Mucosa of rectum (tissue), 2 donors: ENCODE measurements at regions not wholly inside any gene's neighbourhood (a gene's known extent, or its start where the extent isn't known, plus 50 kb on each side); places are given as distances from the start of the nearest gene placed in this dataset.
"Not testable (repeated sequence)": the region's sequence is repeated elsewhere in the genome, so short reads cannot be mapped to it uniquely, and the experiment has no call there.

ENCODE experiments used
- H3K27ac ChIP-seq, 2 donors: one replicate each; pipeline ENCODE4 v1.7.0; 2013; ENCODE audit warnings: inconsistent platforms in 2 of 2, low read depth in 2 of 2, low read length in 2 of 2
- H3K27me3 ChIP-seq, 2 donors: one replicate each; pipeline ENCODE4 v1.7.0; 2013; ENCODE audit warnings: low read length in 2 of 2; ENCODE audit not compliant: control insufficient read depth in 2 of 2, insufficient read depth in 2 of 2
- H3K36me3 ChIP-seq, 2 donors: one replicate each; pipeline ENCODE4 v1.7.0; 2013; ENCODE audit warnings: low read length in 2 of 2; ENCODE audit not compliant: control insufficient read depth in 2 of 2, insufficient read depth in 2 of 2
- H3K4me1 ChIP-seq, 2 donors: one replicate each; pipeline ENCODE4 v1.7.0; 2013; ENCODE audit warnings: low read length in 2 of 2, mild to moderate bottlenecking in 1 of 2; ENCODE audit not compliant: control insufficient read depth in 2 of 2, insufficient read depth in 2 of 2
- H3K4me3 ChIP-seq, 2 donors: one replicate each; pipeline ENCODE4 v1.7.0; 2013; ENCODE audit warnings: low read length in 2 of 2
- H3K9ac ChIP-seq, 2 donors: one replicate each; pipeline ENCODE4 v1.7.0; 2013; ENCODE audit warnings: low read length in 2 of 2, low read depth in 1 of 2, mild to moderate bottlenecking in 1 of 2
- H3K9me3 ChIP-seq, 2 donors: one replicate each; pipeline ENCODE4 v1.7.0; 2013; ENCODE audit warnings: low read length in 2 of 2; ENCODE audit not compliant: control insufficient read depth in 2 of 2
- donor health status: healthy.
- donor health status: Normal muscosa, but diverticular disease.

- no peaks in the 10 kb centered on the region for H3K36me3 ChIP-seq
- H3K9me3 ChIP-seq = peaks cover 0 to 6% of the 10 kb centered on the region in 2 donors
- no peak overlapping the region for H3K4me3 ChIP-seq
- H3K9ac ChIP-seq = no peak overlapping the region
- H3K27ac ChIP-seq = no peak overlapping the region
- H3K27me3 ChIP-seq = no peaks in the 10 kb centered on the region
- no peaks in the 10 kb centered on the region for H3K4me1 ChIP-seq
Measured at GRCh38 chr14:31911160-31911559, 165.9 kb upstream of the ARHGAP5 start.

GRCh38 chr14:31913370-31913769 lies 163.7 kb upstream of the ARHGAP5 start:
- H3K27ac ChIP-seq = no peak overlapping the region
- no peak overlapping the region for H3K4me3 ChIP-seq
- peaks cover 0 to 6% of the 10 kb centered on the region in 2 donors for H3K9me3 ChIP-seq
- no peaks in the 10 kb centered on the region for H3K36me3 ChIP-seq
- no peaks in the 10 kb centered on the region for H3K27me3 ChIP-seq
- H3K9ac ChIP-seq = no peak overlapping the region
- H3K4me1 ChIP-seq = no peaks in the 10 kb centered on the region

- not testable (repeated sequence) for H3K36me3 ChIP-seq, H3K27me3 ChIP-seq, H3K4me3 ChIP-seq
Measured at GRCh38 chr14:31918289-31918688, 158.8 kb upstream of the ARHGAP5 start.

GRCh38 chr14:31920001-31920400 lies 157.1 kb upstream of the ARHGAP5 start:
- no peaks in the 10 kb centered on the region for H3K4me1 ChIP-seq
- no peaks in the 10 kb centered on the region for H3K9me3 ChIP-seq
- H3K4me3 ChIP-seq = no peak overlapping the region
- no peaks in the 10 kb centered on the region for H3K36me3 ChIP-seq
- H3K27ac ChIP-seq = no peak overlapping the region
- no peaks in the 10 kb centered on the region for H3K27me3 ChIP-seq
- H3K9ac ChIP-seq = no peak overlapping the region

More at GRCh38 chr14:31918289-31918688, 158.8 kb upstream of the ARHGAP5 start:
- H3K4me1 ChIP-seq, H3K27ac ChIP-seq, H3K9me3 ChIP-seq, H3K9ac ChIP-seq: not testable (repeated sequence)

- Histone ChIP-seq H3K4me3 (no peak overlapping the region), H3K27me3 (no peaks in the 10 kb centered on the region)
Measured at GRCh38 chr14:31920989-31921650, 156.0 kb upstream of the ARHGAP5 start.

GRCh38 chr14:31921721-31922120 lies 155.4 kb upstream of the ARHGAP5 start:
- H3K9ac ChIP-seq = no peak overlapping the region
- H3K27me3 ChIP-seq = no peaks in the 10 kb centered on the region
- H3K4me3 ChIP-seq = no peak overlapping the region
- no peaks in the 10 kb centered on the region for H3K4me1 ChIP-seq
- H3K9me3 ChIP-seq = no peaks in the 10 kb centered on the region
- H3K36me3 ChIP-seq = no peaks in the 10 kb centered on the region
- H3K27ac ChIP-seq = no peak overlapping the region

More at GRCh38 chr14:31920989-31921650, 156.0 kb upstream of the ARHGAP5 start:
- no peaks in the 10 kb centered on the region for H3K9me3 ChIP-seq
- no peaks in the 10 kb centered on the region for H3K4me1 ChIP-seq
- H3K9ac ChIP-seq = no peak overlapping the region
- H3K36me3 ChIP-seq = no peaks in the 10 kb centered on the region
- H3K27ac ChIP-seq = no peak overlapping the region

- no peak overlapping the region for H3K27ac ChIP-seq
- no peaks in the 10 kb centered on the region for H3K9me3 ChIP-seq
- H3K27me3 ChIP-seq = no peaks in the 10 kb centered on the region
- H3K36me3 ChIP-seq = no peaks in the 10 kb centered on the region
- no peak overlapping the region for H3K4me3 ChIP-seq
- H3K4me1 ChIP-seq = peaks cover 0 to 3% of the 10 kb centered on the region in 2 donors
- H3K9ac ChIP-seq = no peak overlapping the region
Measured at GRCh38 chr14:31926123-31926522, 151.0 kb upstream of the ARHGAP5 start.

GRCh38 chr14:31926652-31927347 lies 150.3 kb upstream of the ARHGAP5 start:
- Histone ChIP-seq H3K9ac (no peak overlapping the region), H3K27me3 (no peaks in the 10 kb centered on the region), H3K9me3 (no peaks in the 10 kb centered on the region), H3K36me3 (no peaks in the 10 kb centered on the region), H3K4me3 (no peak overlapping the region), H3K4me1 (peaks cover 0 to 3% of the 10 kb centered on the region in 2 donors), H3K27ac (peak overlapping the region; percentile 45 to 48)

GRCh38 chr14:31927348-31927832 lies 149.7 kb upstream of the ARHGAP5 start:
- H3K27ac ChIP-seq = peak overlapping the region; percentile 45 to 48
- no peak overlapping the region for H3K4me3 ChIP-seq
- H3K27me3 ChIP-seq = no peaks in the 10 kb centered on the region
- H3K9me3 ChIP-seq = no peaks in the 10 kb centered on the region
- no peak overlapping the region for H3K9ac ChIP-seq
- no peaks in the 10 kb centered on the region for H3K36me3 ChIP-seq
- peaks cover 0 to 3% of the 10 kb centered on the region in 2 donors for H3K4me1 ChIP-seq

GRCh38 chr14:31930070-31930469 lies 147.0 kb upstream of the ARHGAP5 start:
- Histone ChIP-seq H3K9me3 (no peaks in the 10 kb centered on the region), H3K4me1 (peaks cover 5 to 9% of the 10 kb centered on the region in 2 donors), H3K27ac (no peak overlapping the region), H3K4me3 (no peak overlapping the region), H3K36me3 (no peaks in the 10 kb centered on the region), H3K27me3 (no peaks in the 10 kb centered on the region), H3K9ac (no peak overlapping the region)
